ENCODE measurements at regions not wholly inside any gene's neighbourhood (a gene's known extent, or its start where the extent isn't known, plus 50 kb on each side); places are given as distances from the start of the nearest gene placed in this dataset.

DNA sequence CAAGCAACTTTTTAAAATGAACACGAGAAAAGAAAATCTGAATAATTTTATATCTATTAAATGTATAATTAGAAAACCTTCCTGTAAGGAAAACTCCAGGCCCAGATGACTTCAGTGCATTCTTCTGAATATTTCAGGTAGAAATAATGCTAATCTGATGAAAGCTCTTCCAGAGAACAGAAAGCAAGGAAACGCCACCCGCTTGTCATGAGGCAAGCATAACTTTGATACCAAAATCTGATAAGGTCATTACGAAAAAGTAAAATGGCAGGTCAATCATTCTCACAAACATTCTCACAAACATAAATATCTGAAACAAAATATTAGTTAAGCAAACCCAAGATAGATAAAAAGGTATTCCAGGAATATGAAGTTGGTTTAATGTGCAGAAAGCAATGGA is 60.6 kb upstream of the PCSK6 start:
- H3K4me2 ChIP-seq = no peak overlapping the region
- H3K9me3 ChIP-seq = no peaks in the 10 kb centered on the region
- DNase-seq (ENCODE audit: low read depth in 1 of 2, low spot score in 1 of 2) (no peak), FAIRE-seq (no peak), ATAC-seq (no peak)
- 72% methylated on average over 4 of the region's 4 CpGs for WGBS (ENCODE audit: missing lambda C conversion rate)
- ChIA-PET CTCF (interaction anchor here (0.7 to 1.3 kb wide), 3 partner anchors 15 to 91 kb away, joined by 3 read pairs; no protein-coding TSS in a partner anchor), POLR2A (no interaction called here)
- H3K4me3 ChIP-seq = no peak overlapping the region
- H3K4me1 ChIP-seq = peaks cover 9% of the 10 kb centered on the region; the same call in 1 of the 3 replicates
- no peak for TF ChIP-seq MAZ (IDR thresholded peaks at IDR 0.05; ENCODE audit: borderline replicate concordance, low read depth, low read length)
- TF ChIP-seq, protein P1, sequence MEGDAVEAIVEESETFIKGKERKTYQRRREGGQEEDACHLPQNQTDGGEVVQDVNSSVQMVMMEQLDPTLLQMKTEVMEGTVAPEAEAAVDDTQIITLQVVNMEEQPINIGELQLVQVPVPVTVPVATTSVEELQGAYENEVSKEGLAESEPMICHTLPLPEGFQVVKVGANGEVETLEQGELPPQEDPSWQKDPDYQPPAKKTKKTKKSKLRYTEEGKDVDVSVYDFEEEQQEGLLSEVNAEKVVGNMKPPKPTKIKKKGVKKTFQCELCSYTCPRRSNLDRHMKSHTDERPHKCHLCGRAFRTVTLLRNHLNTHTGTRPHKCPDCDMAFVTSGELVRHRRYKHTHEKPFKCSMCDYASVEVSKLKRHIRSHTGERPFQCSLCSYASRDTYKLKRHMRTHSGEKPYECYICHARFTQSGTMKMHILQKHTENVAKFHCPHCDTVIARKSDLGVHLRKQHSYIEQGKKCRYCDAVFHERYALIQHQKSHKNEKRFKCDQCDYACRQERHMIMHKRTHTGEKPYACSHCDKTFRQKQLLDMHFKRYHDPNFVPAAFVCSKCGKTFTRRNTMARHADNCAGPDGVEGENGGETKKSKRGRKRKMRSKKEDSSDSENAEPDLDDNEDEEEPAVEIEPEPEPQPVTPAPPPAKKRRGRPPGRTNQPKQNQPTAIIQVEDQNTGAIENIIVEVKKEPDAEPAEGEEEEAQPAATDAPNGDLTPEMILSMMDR (IDR thresholded peaks at IDR 0.05) = no peak
- H3K27ac ChIP-seq = no peak overlapping the region

DNA sequence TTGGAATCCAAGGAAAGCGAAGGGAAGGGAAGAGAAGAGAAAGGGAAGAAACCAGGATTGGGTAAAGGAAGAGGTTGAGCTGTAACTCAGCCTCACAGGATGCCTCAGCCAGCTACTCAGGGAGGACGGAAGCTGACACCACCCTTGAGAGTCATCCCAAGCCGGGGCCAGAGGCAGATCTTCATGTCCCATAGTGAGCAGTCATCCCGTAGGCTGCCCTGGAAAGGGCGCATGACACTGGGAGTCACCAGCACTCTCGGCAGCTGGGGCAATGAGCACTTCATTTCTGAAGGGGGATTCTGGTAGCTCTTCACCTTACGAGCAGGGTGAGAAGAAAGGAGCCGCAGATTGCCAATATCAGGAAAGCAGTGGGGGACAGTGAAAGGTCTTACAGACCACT is 60.1 kb upstream of the PCSK6 start:
- ATAC-seq = peak in 1 of 2 experiments; percentile 31; a peak in 2 of 6 replicates
- CTCF ChIA-PET = interaction anchor here (0.7 to 1.3 kb wide), 2 partner anchors 15 to 92 kb away, joined by 3 read pairs; no protein-coding TSS in a partner anchor

DNA sequence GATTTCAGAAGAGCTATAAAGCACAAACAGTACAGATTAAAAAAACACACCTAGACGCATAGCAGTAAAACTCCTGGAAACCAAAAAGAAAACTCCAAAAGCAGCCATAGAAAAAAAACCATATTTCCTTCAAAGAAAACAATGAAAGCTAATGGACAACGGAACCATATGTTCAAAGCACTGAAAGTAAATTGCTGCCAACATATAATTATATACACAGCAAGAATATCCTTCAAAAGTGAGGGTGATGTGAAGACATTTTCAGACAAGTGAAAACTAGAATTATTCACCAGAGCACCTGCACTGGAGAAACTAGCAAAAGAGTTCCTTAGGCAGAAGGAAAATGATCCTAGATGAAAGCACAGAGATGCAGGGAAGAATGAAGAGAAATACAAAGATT is 58.2 kb upstream of the PCSK6 start:
- no peak overlapping the region for H3K4me3 ChIP-seq
- H3K27ac ChIP-seq = no peak overlapping the region
- H3K4me1 ChIP-seq = no peaks in the 10 kb centered on the region
- ATAC-seq (no peak), FAIRE-seq (no peak), DNase-seq (ENCODE audit: low read depth in 1 of 2, low spot score in 1 of 2) (no peak)
- TF ChIP-seq NR3C1 (IDR thresholded peaks at IDR 0.05) = no peak
- TF ChIP-seq ZSCAN20 (CRISPR knock-in tag; IDR thresholded peaks at IDR 0.05) = no peak
- TF ChIP-seq NFE2L2 (conservative IDR thresholded peaks at IDR 0.05; ENCODE audit: low read length) = no peak
- TF ChIP-seq JUN (IDR thresholded peaks at IDR 0.05) = no peak
- TF ChIP-seq RFX5 (IDR thresholded peaks at IDR 0.05) = no peak
- TF ChIP-seq ESRRA (IDR thresholded peaks at IDR 0.05; ENCODE audit: borderline replicate concordance, low read length) = no peak
- ChIA-PET POLR2A (no interaction called here), CTCF (interaction anchor here (1.2 kb wide), 1 partner anchor 46 kb away, joined by 3 read pairs; no protein-coding TSS in a partner anchor)
- no peaks in the 10 kb centered on the region for H3K9me3 ChIP-seq
- 56% methylated on average over 2 of the region's 2 CpGs for WGBS (ENCODE audit: missing lambda C conversion rate)
- H3K4me2 ChIP-seq = no peak overlapping the region

More for the DNA sequence above, 60.1 kb upstream of the PCSK6 start:
- WGBS (ENCODE audit: missing lambda C conversion rate) = 60% methylated on average over 8 of the region's 8 CpGs
- FAIRE-seq (no peak), DNase-seq (ENCODE audit: low read depth in 1 of 2, low spot score in 1 of 2) (no peak)
- no peaks in the 10 kb centered on the region for H3K9me3 ChIP-seq
- H3K4me2 ChIP-seq = no peak overlapping the region
- TF ChIP-seq, protein P2, sequence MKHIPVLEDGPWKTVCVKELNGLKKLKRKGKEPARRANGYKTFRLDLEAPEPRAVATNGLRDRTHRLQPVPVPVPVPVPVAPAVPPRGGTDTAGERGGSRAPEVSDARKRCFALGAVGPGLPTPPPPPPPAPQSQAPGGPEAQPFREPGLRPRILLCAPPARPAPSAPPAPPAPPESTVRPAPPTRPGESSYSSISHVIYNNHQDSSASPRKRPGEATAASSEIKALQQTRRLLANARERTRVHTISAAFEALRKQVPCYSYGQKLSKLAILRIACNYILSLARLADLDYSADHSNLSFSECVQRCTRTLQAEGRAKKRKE (CRISPR knock-in tag; IDR thresholded peaks at IDR 0.05; ENCODE audit: low read depth) = no peak
- no peak for TF ChIP-seq FOSB (CRISPR knock-in tag; IDR thresholded peaks at IDR 0.05)
- no peak for TF ChIP-seq ZNF302 (CRISPR knock-in tag; IDR thresholded peaks at IDR 0.05)
- no peak for TF ChIP-seq HOXB5 (CRISPR knock-in tag; IDR thresholded peaks at IDR 0.05)
- no peak for TF ChIP-seq CBX2 (IDR thresholded peaks at IDR 0.05; ENCODE audit: borderline replicate concordance, low read depth)
- TF ChIP-seq CHD2 (IDR thresholded peaks at IDR 0.05; ENCODE audit: low read length, partially characterized antibody) = no peak
- TF ChIP-seq, protein P3, sequence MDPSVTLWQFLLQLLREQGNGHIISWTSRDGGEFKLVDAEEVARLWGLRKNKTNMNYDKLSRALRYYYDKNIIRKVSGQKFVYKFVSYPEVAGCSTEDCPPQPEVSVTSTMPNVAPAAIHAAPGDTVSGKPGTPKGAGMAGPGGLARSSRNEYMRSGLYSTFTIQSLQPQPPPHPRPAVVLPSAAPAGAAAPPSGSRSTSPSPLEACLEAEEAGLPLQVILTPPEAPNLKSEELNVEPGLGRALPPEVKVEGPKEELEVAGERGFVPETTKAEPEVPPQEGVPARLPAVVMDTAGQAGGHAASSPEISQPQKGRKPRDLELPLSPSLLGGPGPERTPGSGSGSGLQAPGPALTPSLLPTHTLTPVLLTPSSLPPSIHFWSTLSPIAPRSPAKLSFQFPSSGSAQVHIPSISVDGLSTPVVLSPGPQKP (IDR thresholded peaks at IDR 0.05; ENCODE audit: low read depth, low read length) = no peak
- TF ChIP-seq HDAC2 (IDR thresholded peaks at IDR 0.05) = no peak
- TF ChIP-seq HEYL (CRISPR knock-in tag; IDR thresholded peaks at IDR 0.05) = no peak
- no peak for TF ChIP-seq JUNB (IDR thresholded peaks at IDR 0.05)
- TF ChIP-seq, protein P1 (IDR thresholded peaks at IDR 0.05) = no peak
- TF ChIP-seq ZC3H11A (IDR thresholded peaks at IDR 0.05) = no peak
- TF ChIP-seq, protein P4, sequence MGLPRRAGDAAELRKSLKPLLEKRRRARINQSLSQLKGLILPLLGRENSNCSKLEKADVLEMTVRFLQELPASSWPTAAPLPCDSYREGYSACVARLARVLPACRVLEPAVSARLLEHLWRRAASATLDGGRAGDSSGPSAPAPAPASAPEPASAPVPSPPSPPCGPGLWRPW (IDR thresholded peaks at IDR 0.05) = no peak
- H3K4me1 ChIP-seq = peaks cover 4% of the 10 kb centered on the region; the same call in 1 of the 3 replicates
- H3K4me3 ChIP-seq = no peak overlapping the region
- POLR2A ChIA-PET = no interaction called here
- no peak overlapping the region for H3K27ac ChIP-seq
